GM12878 (cell line): ENCODE measurements at regions not wholly inside any gene's neighbourhood (a gene's known extent, or its start where the extent isn't known, plus 50 kb on each side); places are given as distances from the start of the nearest gene placed in this dataset.

Source experiments
- ATAC-seq: fragments of 200-7000 bp; cut with Tn5 transposase; 3 replicates; pipeline ENCODE4 v1.9.1; 2020; ENCODE audit warnings: mild to moderate bottlenecking, moderate library complexity
- BruUV-seq: library from RNA; stranded (reverse); fragments of 400-500 nt; replicated peaks from 2 replicates; lab custom pipeline; 2021; lab: Mats Ljungman, UMichigan
- CTCF ChIA-PET: fragments of 300-600 bp; sonication (Branson Sonifier 250); formaldehyde crosslinking; extraction: SDS; loops from one replicate; lab custom pipeline; 2021; ENCODE audit warnings: inconsistent platforms; lab: Yijun Ruan, JAX
- POLR2A ChIA-PET: fragments of 350-600 bp; formaldehyde crosslinking; extraction: SDS; loops from one replicate; lab custom pipeline; 2021; ENCODE audit warnings: inconsistent platforms; lab: Charles Lee
- RAD21 ChIA-PET: fragments of 300-600 bp; sonication (Branson Sonifier 250); formaldehyde crosslinking; loops from one replicate; lab custom pipeline; 2023; ENCODE audit warnings: antibody characterized with exemption; ENCODE audit not compliant: unreplicated experiment; lab: Charles Lee
- SMC1A ChIA-PET: fragments of 300-600 bp; sonication (Branson Sonifier 250); formaldehyde crosslinking; loops from one replicate; lab custom pipeline; 2023; ENCODE audit not compliant: unreplicated experiment, uncharacterized antibody; lab: Charles Lee
- DNase-seq: peaks from one replicate; pipeline ENCODE4 v3.0.0-alpha.2; 2011; ENCODE audit warnings: low read depth, low spot score
- FAIRE-seq: peaks from 3 replicates; lab custom pipeline; 2011; peaks lifted over from hg19 to GRCh38; lab: Jason Lieb, UNC
- H2AFZ ChIP-seq: 2 replicates; pipeline ENCODE4 v1.6.0; 2011; ENCODE audit warnings: low read depth, low read length, control low read depth; ENCODE audit not compliant: control insufficient read depth
- H3K27ac ChIP-seq: 2 replicates; pipeline ENCODE4 v1.5.1; 2011; ENCODE audit warnings: control low read depth; ENCODE audit not compliant: control insufficient read depth, insufficient read depth
- H3K27me3 ChIP-seq, 2 experiments: replicated peaks in 1 of 2; 2 replicates each; pipeline versions ENCODE4 v1.6.0 to v1.6.1; 2011; ENCODE audit warnings: low read length in 1 of 2; ENCODE audit not compliant: control insufficient read depth in 2 of 2, insufficient read depth in 2 of 2
- H3K36me3 ChIP-seq, 2 experiments: 2 replicates each; pipeline ENCODE4 v1.5.1; 2011; ENCODE audit warnings: low read length in 1 of 2; ENCODE audit not compliant: control insufficient read depth in 2 of 2, insufficient read depth in 2 of 2
- H3K4me1 ChIP-seq: 2 replicates; pipeline ENCODE4 v1.6.1; 2011; ENCODE audit warnings: mild to moderate bottlenecking, low read length, moderate library complexity, mixed read lengths; ENCODE audit not compliant: control insufficient read depth, insufficient read depth
- H3K4me2 ChIP-seq: 2 replicates; pipeline ENCODE4 v1.6.0; 2011; ENCODE audit warnings: control low read depth; ENCODE audit not compliant: control insufficient read depth, insufficient read depth
- H3K4me3 ChIP-seq: fragments of 200-600 bp; sonication (generic); 2 replicates; pipeline ENCODE4 v1.5.1; 2016
- H3K79me2 ChIP-seq: 2 replicates; pipeline ENCODE4 v1.6.0; 2011; ENCODE audit warnings: low read length; ENCODE audit not compliant: control insufficient read depth, insufficient read depth
- H3K9ac ChIP-seq: 2 replicates; pipeline ENCODE4 v1.8.0; 2011; ENCODE audit warnings: low read length, control low read depth, mixed read lengths; ENCODE audit not compliant: control insufficient read depth, insufficient read depth
- H3K9me3 ChIP-seq: replicated peaks from 3 replicates; pipeline ENCODE4 v1.5.1; 2011; ENCODE audit warnings: mild to moderate bottlenecking, low read length; ENCODE audit not compliant: control insufficient read depth, insufficient read depth
- H4K20me1 ChIP-seq: 2 replicates; pipeline ENCODE4 v1.6.0; 2011; ENCODE audit not compliant: control insufficient read depth, insufficient read depth
- BCL11A ChIP-seq: IDR thresholded peaks from 2 replicates; pipeline ENCODE4 v1.6.1; 2011; ENCODE audit warnings: low read depth, low read length
- BCLAF1 ChIP-seq: fragments of 450-650 bp; IDR thresholded peaks from 2 replicates; pipeline ENCODE4 v1.6.1; 2017; ENCODE audit warnings: antibody characterized with exemption, mild to moderate bottlenecking, moderate library complexity
- CREM ChIP-seq: IDR thresholded peaks from 2 replicates; pipeline ENCODE4 v1.6.1; 2014; ENCODE audit warnings: antibody characterized with exemption, low read depth
- ETV6 ChIP-seq, 2 experiments: fragments of 450-650 bp in 1 of 2; IDR thresholded peaks in 1 of 2; conservative IDR thresholded peaks in 1 of 2; 2 replicates each; pipeline ENCODE4 v1.6.1; 2014; ENCODE audit warnings: antibody characterized with exemption in 1 of 2, borderline replicate concordance in 1 of 2, low read depth in 1 of 2, mild to moderate bottlenecking in 1 of 2, moderate library complexity in 1 of 2
- GABPA ChIP-seq: IDR thresholded peaks from 2 replicates; pipeline ENCODE4 v1.6.1; 2014; ENCODE audit warnings: antibody characterized with exemption, low read depth, mild to moderate bottlenecking, inconsistent platforms
- HCFC1 ChIP-seq: fragments of 150-350 bp; IDR thresholded peaks from 2 replicates; pipeline ENCODE4 v1.6.1; 2014; ENCODE audit warnings: low read length
- HDAC6 ChIP-seq: fragments of 200-600 bp; sonication (generic); IDR thresholded peaks from one replicate; pipeline ENCODE4 v1.8.0; 2017; ENCODE audit warnings: antibody characterized with exemption; ENCODE audit not compliant: unreplicated experiment
- MTA2 ChIP-seq: fragments of 450-650 bp; IDR thresholded peaks from 2 replicates; pipeline ENCODE4 v1.6.1; 2016; ENCODE audit warnings: low read depth, mild to moderate bottlenecking, moderate library complexity
- POU2F2 ChIP-seq: IDR thresholded peaks from 3 replicates; pipeline ENCODE4 v1.6.1; 2011; ENCODE audit warnings: low read depth, mild to moderate bottlenecking, low read length, borderline replicate concordance
- RCOR1 ChIP-seq: conservative IDR thresholded peaks from 2 replicates; pipeline ENCODE4 v1.6.1; 2012; ENCODE audit warnings: low read depth, low read length, improper control_type of control experiment
- SMAD1 ChIP-seq: fragments of 450-650 bp; IDR thresholded peaks from 2 replicates; pipeline ENCODE4 v1.6.1; 2018; ENCODE audit warnings: mild to moderate bottlenecking, low read depth; ENCODE audit not compliant: partially characterized antibody
- SMAD5 ChIP-seq: IDR thresholded peaks from 2 replicates; pipeline ENCODE4 v1.6.1; 2016; ENCODE audit warnings: antibody characterized with exemption, low read depth
- STAT1 ChIP-seq: fragments of 450-650 bp; conservative IDR thresholded peaks from 2 replicates; pipeline ENCODE4 v1.6.1; 2014; ENCODE audit warnings: antibody characterized with exemption, mild to moderate bottlenecking
- TBL1XR1 ChIP-seq: IDR thresholded peaks from 2 replicates; pipeline ENCODE4 v1.6.1; 2012; ENCODE audit warnings: low read depth, low read length, improper control_type of control experiment
- YY1 ChIP-seq: IDR thresholded peaks from 2 replicates; pipeline ENCODE4 v1.6.1; 2011; ENCODE audit warnings: low read depth, mild to moderate bottlenecking, low read length
- in situ Hi-C: fragments of 300-500 bp; cut with MboI; formaldehyde crosslinking; loops from 9 replicates; pipeline ENCODE4 v1.14.3; 2018; ENCODE audit warnings: mixed read lengths
- intact Hi-C: fragments of 100-400 bp; cut with micrococcal nuclease; formaldehyde crosslinking; loops from one replicate; pipeline ENCODE4 v1.14.2; 2022; ENCODE audit not compliant: unreplicated experiment

- RAD21 ChIA-PET: no interaction called here
- no TSS peak for BruUV-seq
- no peak for TF ChIP-seq HCFC1
- no peak for TF ChIP-seq RCOR1
- TF ChIP-seq MTA2: no peak
- no peak for TF ChIP-seq ETV6 (conservative IDR thresholded peaks at IDR 0.05 in 1 of 2, IDR thresholded peaks at IDR 0.05 in 1 of 2; ENCODE audit: borderline replicate concordance in 1 of 2, low read depth in 1 of 2)
- TF ChIP-seq STAT1: no peak
- no peak for TF ChIP-seq BCL11A
- no peak for TF ChIP-seq SMAD1
- no peak for TF ChIP-seq SMAD5
- TF ChIP-seq TBL1XR1: no peak
- no peak for TF ChIP-seq YY1
- TF ChIP-seq CREM: no peak
- no peak for TF ChIP-seq GABPA
- no peak for TF ChIP-seq BCLAF1
- no peak for TF ChIP-seq HDAC6
- TF ChIP-seq POU2F2: no peak
- Histone ChIP-seq H3K79me2 (no peaks in the 10 kb centered on the region), H3K27ac (no peak overlapping the region), H3K27me3 (no peaks in the 10 kb centered on the region), H3K4me3 (no peak overlapping the region), H3K36me3 (no peaks in the 10 kb centered on the region), H3K9me3 (no peaks in the 10 kb centered on the region), H3K4me1 (no peaks in the 10 kb centered on the region), H3K9ac (no peak overlapping the region), H3K4me2 (no peak overlapping the region), H2AFZ (no peak overlapping the region), H4K20me1 (no peaks in the 10 kb centered on the region)
- ATAC-seq (no peak), DNase-seq (no peak), FAIRE-seq (no peak)
- POLR2A ChIA-PET: no interaction called here
- intact Hi-C loops (no loop called here), in situ Hi-C loops (no loop called here)
- SMC1A ChIA-PET: no interaction called here
- CTCF ChIA-PET: no interaction called here
These were observed 318.0 kb downstream of the DMAC1 start for GRCh38 chr9:7481570-7481969.
